Calu3 (cell line): ENCODE measurements at regions not wholly inside any gene's neighbourhood (a gene's known extent, or its start where the extent isn't known, plus 50 kb on each side); places are given as distances from the start of the nearest gene placed in this dataset.
"Not testable (repeated sequence)": the region's sequence is repeated elsewhere in the genome, so short reads cannot be mapped to it uniquely, and the experiment has no call there.

ENCODE experiments used
- BruUV-seq: library from RNA; stranded (reverse); fragments of 400-500 nt; replicated peaks from 2 replicates; lab custom pipeline; 2021; lab: Mats Ljungman, UMichigan
- CTCF ChIA-PET: fragments of 300-600 bp; sonication (Branson Sonifier 250); formaldehyde crosslinking; loops from one replicate; lab custom pipeline; 2022; ENCODE audit warnings: antibody characterized with exemption; lab: Charles Lee
- DNase-seq: peaks from one replicate; pipeline ENCODE4 v3.0.0; 2022
- H3K27ac Mint-ChIP-seq: one replicate; pipeline ENCODE4 v1.8.0; 2022; ENCODE audit warnings: mixed read lengths; ENCODE audit not compliant: unreplicated experiment
- H3K27me3 Mint-ChIP-seq: one replicate; pipeline ENCODE4 v1.8.0; 2022; ENCODE audit warnings: mixed read lengths; ENCODE audit not compliant: unreplicated experiment
- H3K36me3 Mint-ChIP-seq: one replicate; pipeline ENCODE4 v1.8.0; 2022; ENCODE audit warnings: mild to moderate bottlenecking, moderate library complexity, mixed read lengths; ENCODE audit not compliant: insufficient read depth, unreplicated experiment
- H3K4me1 Mint-ChIP-seq: one replicate; pipeline ENCODE4 v1.8.0; 2022; ENCODE audit warnings: mild to moderate bottlenecking, low read depth, mixed read lengths; ENCODE audit not compliant: unreplicated experiment
- H3K4me3 Mint-ChIP-seq: one replicate; pipeline ENCODE4 v1.8.0; 2022; ENCODE audit warnings: mild to moderate bottlenecking, low read depth, moderate library complexity, mixed read lengths; ENCODE audit not compliant: unreplicated experiment
- H3K9me3 Mint-ChIP-seq: one replicate; pipeline ENCODE4 v1.8.0; 2022; ENCODE audit warnings: low read depth, mixed read lengths; ENCODE audit not compliant: unreplicated experiment
- intact Hi-C: fragments of 100-400 bp; cut with micrococcal nuclease; formaldehyde crosslinking; loops from one replicate; pipeline ENCODE4 v1.10.0; 2022; ENCODE audit not compliant: unreplicated experiment
- TF ChIP-seq, protein P1 (sequence below): fragments of 200-600 bp; IDR thresholded peaks from one replicate; pipeline ENCODE4 v1.8.0; 2022; ENCODE audit warnings: antibody characterized with exemption; ENCODE audit not compliant: unreplicated experiment

DNA sequence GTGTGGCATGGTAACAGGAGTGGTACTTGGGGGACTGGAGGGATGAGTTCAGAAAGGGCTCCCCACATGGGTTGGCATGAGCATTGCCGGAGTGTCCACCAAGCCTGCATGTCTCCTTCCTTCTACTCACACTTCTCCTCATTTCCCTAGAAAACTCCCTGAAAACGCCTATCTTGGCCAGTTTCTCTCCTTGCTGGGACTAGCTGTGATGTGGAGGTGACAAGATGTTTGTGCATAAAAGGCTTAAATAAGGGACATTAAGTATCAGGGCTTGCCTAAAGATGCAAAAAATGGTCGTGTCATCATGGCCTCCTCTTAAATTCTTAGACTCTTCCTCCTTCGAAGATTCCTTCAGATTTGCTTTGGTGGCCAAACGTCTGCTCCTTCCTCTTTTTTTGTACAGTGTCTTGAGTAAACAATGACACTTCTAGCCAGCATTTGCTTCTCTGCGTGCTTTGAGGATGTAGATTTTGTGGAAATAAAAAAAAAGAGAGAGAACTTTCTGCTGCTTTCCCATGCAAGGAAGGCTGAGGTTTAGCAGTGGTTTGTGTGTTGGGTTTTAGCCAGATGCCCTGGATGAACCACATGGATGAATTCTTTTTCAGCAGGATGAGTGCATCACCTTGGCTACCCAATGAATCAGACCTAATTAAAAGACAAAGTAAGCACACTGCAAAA, 239.1 kb upstream of the IRF2BP2 start:
- BruUV-seq, result no TSS peak
- DNase-seq, result no peak
- TF ChIP-seq, protein P1, sequence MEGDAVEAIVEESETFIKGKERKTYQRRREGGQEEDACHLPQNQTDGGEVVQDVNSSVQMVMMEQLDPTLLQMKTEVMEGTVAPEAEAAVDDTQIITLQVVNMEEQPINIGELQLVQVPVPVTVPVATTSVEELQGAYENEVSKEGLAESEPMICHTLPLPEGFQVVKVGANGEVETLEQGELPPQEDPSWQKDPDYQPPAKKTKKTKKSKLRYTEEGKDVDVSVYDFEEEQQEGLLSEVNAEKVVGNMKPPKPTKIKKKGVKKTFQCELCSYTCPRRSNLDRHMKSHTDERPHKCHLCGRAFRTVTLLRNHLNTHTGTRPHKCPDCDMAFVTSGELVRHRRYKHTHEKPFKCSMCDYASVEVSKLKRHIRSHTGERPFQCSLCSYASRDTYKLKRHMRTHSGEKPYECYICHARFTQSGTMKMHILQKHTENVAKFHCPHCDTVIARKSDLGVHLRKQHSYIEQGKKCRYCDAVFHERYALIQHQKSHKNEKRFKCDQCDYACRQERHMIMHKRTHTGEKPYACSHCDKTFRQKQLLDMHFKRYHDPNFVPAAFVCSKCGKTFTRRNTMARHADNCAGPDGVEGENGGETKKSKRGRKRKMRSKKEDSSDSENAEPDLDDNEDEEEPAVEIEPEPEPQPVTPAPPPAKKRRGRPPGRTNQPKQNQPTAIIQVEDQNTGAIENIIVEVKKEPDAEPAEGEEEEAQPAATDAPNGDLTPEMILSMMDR, result no peak
- Mint-ChIP-seq H3K36me3 (no peaks in the 10 kb centered on the region), H3K27ac (no peak overlapping the region), H3K27me3 (no peaks in the 10 kb centered on the region), H3K9me3 (peaks cover 5% of the 10 kb centered on the region), H3K4me3 (no peak overlapping the region), H3K4me1 (peaks cover 31% of the 10 kb centered on the region)
- intact Hi-C loops, result no loop called here
- CTCF ChIA-PET, result no interaction called here

DNA sequence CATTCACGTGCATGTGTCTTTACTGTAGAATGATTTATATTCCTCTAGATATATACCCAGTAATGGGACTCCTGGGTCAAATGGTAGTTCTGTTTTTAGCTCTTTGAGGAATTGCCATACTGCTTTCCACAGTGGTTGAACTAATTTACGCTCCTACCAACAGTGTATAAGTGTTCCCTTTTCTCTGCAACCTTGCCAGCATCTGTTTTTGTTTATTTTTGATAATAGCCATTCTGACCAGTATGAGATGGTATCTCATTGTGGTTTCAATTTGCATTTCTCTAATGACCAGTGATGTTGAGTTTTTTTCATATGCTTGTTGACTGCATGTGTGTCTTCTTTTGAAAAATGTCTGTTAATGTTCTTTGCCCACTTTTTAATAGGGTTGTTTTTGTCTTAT, 236.8 kb upstream of the IRF2BP2 start:
- H3K4me3 Mint-ChIP-seq, H3K9me3 Mint-ChIP-seq, H3K27ac Mint-ChIP-seq, BruUV-seq, H3K27me3 Mint-ChIP-seq, H3K36me3 Mint-ChIP-seq, DNase-seq, intact Hi-C loops, CTCF ChIA-PET: not testable (repeated sequence)
- H3K4me1 Mint-ChIP-seq, result peaks cover 25% of the 10 kb centered on the region

DNA sequence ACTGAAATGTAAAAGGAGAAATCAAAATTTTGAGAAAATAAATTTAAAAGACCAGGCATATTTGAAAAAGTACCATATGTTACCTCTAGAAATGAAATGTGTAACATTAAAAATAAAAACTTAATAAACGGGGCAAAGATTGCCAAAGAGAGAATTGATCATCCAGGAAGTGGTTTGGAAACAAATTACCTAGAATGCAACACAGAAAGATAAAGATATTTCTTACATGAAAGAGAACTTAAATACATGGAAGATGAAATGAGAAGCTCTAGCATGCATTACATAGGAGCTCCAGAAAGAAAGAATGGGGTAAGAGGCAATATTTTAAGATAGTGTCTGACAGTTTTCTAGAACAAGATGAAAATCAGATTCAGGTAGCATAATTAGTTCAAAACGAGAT, 235.9 kb upstream of the IRF2BP2 start:
- Mint-ChIP-seq H3K27ac (no peak overlapping the region), H3K9me3 (peaks cover 5% of the 10 kb centered on the region), H3K4me3 (no peak overlapping the region), H3K4me1 (peaks cover 22% of the 10 kb centered on the region), H3K36me3 (no peaks in the 10 kb centered on the region), H3K27me3 (no peaks in the 10 kb centered on the region)
- CTCF ChIA-PET, result no interaction called here
- intact Hi-C loops, result no loop called here
- TF ChIP-seq, protein P1, result no peak
- BruUV-seq, result no TSS peak
- DNase-seq, result no peak

DNA sequence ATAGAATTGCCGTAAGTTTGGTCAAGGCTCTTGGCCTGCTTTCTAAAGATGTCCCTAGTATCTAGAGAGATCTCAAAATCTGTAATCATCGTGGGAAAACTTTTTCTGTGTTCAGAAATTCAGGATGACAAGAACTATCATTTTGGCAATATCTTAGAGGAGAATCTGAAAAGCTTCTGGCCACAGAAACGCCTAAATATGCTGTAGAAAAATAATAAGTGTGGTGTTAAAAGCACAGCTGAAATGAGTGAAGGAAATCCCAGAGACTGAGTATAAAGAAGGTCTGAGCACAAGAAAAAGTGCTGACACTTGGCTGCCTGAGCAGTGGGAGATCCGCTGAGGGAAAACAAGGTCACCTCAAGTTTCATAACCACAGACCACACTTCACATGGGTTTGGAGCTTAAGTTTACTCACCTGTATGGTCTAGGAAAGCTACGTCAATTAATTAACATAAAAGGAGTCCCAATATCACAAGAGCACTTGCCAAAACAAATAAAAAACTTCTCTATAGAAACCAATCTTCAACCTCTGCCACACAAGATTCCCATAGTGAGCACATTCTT, 235.2 kb upstream of the IRF2BP2 start:
- Mint-ChIP-seq H3K4me1 (peaks cover 22% of the 10 kb centered on the region), H3K4me3 (no peak overlapping the region), H3K9me3 (peaks cover 5% of the 10 kb centered on the region), H3K27me3 (no peaks in the 10 kb centered on the region), H3K27ac (no peak overlapping the region), H3K36me3 (no peaks in the 10 kb centered on the region)
- DNase-seq, result no peak
- no TSS peak for BruUV-seq
- intact Hi-C loops, result no loop called here
- TF ChIP-seq, protein P1, result no peak
- CTCF ChIA-PET, result interaction anchor here (1.3 kb wide), 1 partner anchor 9 kb away, joined by 4 read pairs; no protein-coding TSS in a partner anchor
